BLaER1 treated with 17β-estradiol and CSF1 and Interleukin-3, amounts not matched to agents 10 nM and 100 nM (cell line): ENCODE measurements at regions not wholly inside any gene's neighbourhood (a gene's known extent, or its start where the extent isn't known, plus 50 kb on each side); places are given as distances from the start of the nearest gene placed in this dataset.
A peak's percentile ranks its signal among the peaks of the same experiment; 100 is the strongest.
"Not testable (repeated sequence)": the region's sequence is repeated elsewhere in the genome, so short reads cannot be mapped to it uniquely, and the experiment has no call there.

Experiments used
- H3K27ac ChIP-seq, 11 experiments: shearing (Covaris generic); formaldehyde crosslinking; 2 replicates each; pipeline ENCODE4 v1.8.1; 2022
- H3K27me3 ChIP-seq, 11 experiments: shearing (Covaris generic); formaldehyde crosslinking; 2 replicates each; pipeline ENCODE4 v1.8.1; 2022
- H3K36me3 ChIP-seq, 11 experiments: shearing (Covaris generic); formaldehyde crosslinking; 2 replicates each; pipeline ENCODE4 v1.8.1; 2022
- H3K4me1 ChIP-seq, 10 experiments: shearing (Covaris generic); formaldehyde crosslinking; 2 replicates each; pipeline ENCODE4 v1.8.1; 2022
- H3K4me2 ChIP-seq, 11 experiments: shearing (Covaris generic); formaldehyde crosslinking; 2 replicates each; pipeline ENCODE4 v1.8.1; 2022
- H3K4me3 ChIP-seq, 10 experiments: shearing (Covaris generic); formaldehyde crosslinking; 2 replicates each; pipeline ENCODE4 v1.8.1; 2022
- H3K9ac ChIP-seq, 11 experiments: shearing (Covaris generic); formaldehyde crosslinking; 2 replicates each; pipeline ENCODE4 v1.8.1; 2022
- H3K9me3 ChIP-seq, 11 experiments: shearing (Covaris generic); formaldehyde crosslinking; replicated peaks in 1 of 11; 2 replicates each; pipeline ENCODE4 v1.8.1; 2022
- H4K20me1 ChIP-seq, 11 experiments: shearing (Covaris generic); formaldehyde crosslinking; 2 replicates each; pipeline ENCODE4 v1.8.1; 2022
- Cebpa-rat ChIP-seq, 11 experiments: shearing (Covaris generic); IDR thresholded peaks; 2 replicates each; pipeline ENCODE4 v1.8.1; 2022

GRCh38 chr15:77909182-77909940, 168.2 kb downstream of the TBC1D2B start:
- Histone ChIP-seq H4K20me1 (peaks cover 0 to 4% (median 0%) of the 10 kb centered on the region in 11 experiments; a peak in 1 of 22 replicates), H3K4me2 (no peak overlapping the region; a peak in 1 of 22 replicates), H3K4me1 (peaks cover 6 to 22% (median 12%) of the 10 kb centered on the region in 10 experiments; a peak in 17 of 20 replicates), H3K9me3 (no peaks in the 10 kb centered on the region), H3K36me3 (no peaks in the 10 kb centered on the region), H3K27ac (no peak overlapping the region), H3K27me3 (no peaks in the 10 kb centered on the region), H3K9ac (no peak overlapping the region), H3K4me3 (no peak overlapping the region)
- TF ChIP-seq Cebpa-rat (IDR thresholded peaks at IDR 0.05): no peak

DNA sequence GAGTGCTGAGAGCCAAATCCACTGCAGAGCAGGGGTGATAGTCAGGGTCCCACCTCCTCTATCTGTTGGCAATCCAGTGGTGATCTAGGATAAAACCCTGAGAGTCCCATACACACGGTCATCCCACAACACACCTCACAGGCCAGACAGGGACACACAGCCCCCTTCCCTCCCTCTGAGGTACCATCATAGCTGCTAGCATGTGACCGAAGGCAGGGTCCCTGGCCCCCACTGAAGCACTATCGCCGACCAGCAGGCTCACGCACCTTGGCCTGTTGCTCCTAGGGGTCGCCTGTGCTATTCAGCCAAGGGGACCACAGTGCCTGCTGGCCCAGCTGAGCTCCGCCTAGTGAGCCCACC, 168.8 kb downstream of the TBC1D2B start:
- not testable (repeated sequence) for H3K4me3 ChIP-seq, H4K20me1 ChIP-seq, H3K9ac ChIP-seq, H3K9me3 ChIP-seq, H3K27ac ChIP-seq, H3K27me3 ChIP-seq, H3K36me3 ChIP-seq
- peak overlapping the region; percentile 11 to 55 (median 22); a peak in 12 of 22 replicates for H3K4me2 ChIP-seq
- peaks cover 6 to 22% (median 12%) of the 10 kb centered on the region in 10 experiments; a peak in 17 of 20 replicates for H3K4me1 ChIP-seq

GRCh38 chr15:77907824-77908751, 169.4 kb downstream of the TBC1D2B start:
- H3K9ac ChIP-seq: no peak overlapping the region
- H3K27ac ChIP-seq: no peak overlapping the region
- no peak for TF ChIP-seq Cebpa-rat (IDR thresholded peaks at IDR 0.05)
- H3K36me3 ChIP-seq: no peaks in the 10 kb centered on the region
- H3K4me1 ChIP-seq: peaks cover 6 to 22% (median 12%) of the 10 kb centered on the region in 10 experiments; a peak in 17 of 20 replicates
- no peaks in the 10 kb centered on the region for H3K27me3 ChIP-seq
- H3K4me3 ChIP-seq: no peak overlapping the region
- peaks cover 0 to 4% (median 0%) of the 10 kb centered on the region in 11 experiments; a peak in 1 of 22 replicates for H4K20me1 ChIP-seq
- peak overlapping the region; percentile 11 to 55 (median 22); a peak in 12 of 22 replicates for H3K4me2 ChIP-seq
- no peaks in the 10 kb centered on the region for H3K9me3 ChIP-seq

DNA sequence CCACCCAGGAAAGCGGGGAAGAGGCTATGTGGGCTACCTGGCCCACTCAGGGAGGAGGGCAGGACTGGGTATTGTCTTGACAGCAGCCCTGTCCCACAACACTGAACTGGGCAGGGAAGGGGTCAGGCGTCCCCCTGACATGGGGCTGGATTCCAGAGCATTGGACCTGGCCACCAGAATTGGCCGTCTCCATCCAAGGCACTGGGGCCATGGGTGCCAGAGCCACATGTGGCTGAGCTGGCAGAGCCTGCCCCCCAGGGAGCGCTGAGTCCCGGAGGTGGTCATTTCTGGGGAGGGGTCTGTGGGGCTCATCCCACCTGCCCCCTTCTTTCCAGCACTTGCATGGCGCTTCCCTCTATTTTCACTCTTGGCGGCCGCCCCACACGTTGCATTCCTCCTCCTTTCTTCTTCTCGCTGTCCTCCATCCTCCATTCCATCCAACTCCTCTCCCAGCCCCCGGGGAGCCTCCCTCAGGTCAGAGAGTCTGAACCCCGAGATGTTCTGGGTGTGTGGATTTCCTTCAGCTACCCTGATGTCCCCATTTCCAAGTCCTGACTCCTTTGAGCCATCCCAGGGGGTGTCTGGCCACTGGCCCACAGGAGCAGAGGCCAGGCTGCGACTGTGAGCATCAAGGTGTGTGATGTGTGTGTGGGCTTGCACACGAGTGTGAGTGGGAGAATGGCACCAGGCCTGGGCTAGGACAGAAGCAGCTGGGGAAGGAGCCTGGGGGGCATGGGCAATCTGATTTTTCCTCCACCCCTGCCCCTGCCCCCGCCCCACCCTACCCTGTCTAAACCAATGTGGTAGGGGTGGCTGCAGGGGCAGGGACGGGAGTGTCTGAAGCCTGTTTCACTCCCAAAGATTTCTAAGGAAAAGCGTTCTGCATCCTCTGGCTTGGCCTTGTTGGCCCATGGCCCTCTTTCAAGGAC, 171.2 kb downstream of the TBC1D2B start:
- not testable (repeated sequence) for H3K9me3 ChIP-seq, H3K27me3 ChIP-seq, H3K4me3 ChIP-seq, H3K36me3 ChIP-seq, H3K9ac ChIP-seq, H4K20me1 ChIP-seq, H3K27ac ChIP-seq, H3K4me2 ChIP-seq
- peaks cover 6 to 26% (median 14%) of the 10 kb centered on the region in 10 experiments; a peak in 17 of 20 replicates for H3K4me1 ChIP-seq

GRCh38 chr15:77905301-77905920, 172.1 kb downstream of the TBC1D2B start:
- no peak overlapping the region; a peak in 1 of 22 replicates for H3K9ac ChIP-seq
- peaks cover 6 to 35% (median 14%) of the 10 kb centered on the region in 10 experiments; a peak in 17 of 20 replicates for H3K4me1 ChIP-seq
- H3K9me3 ChIP-seq: no peaks in the 10 kb centered on the region
- H3K27ac ChIP-seq: no peak overlapping the region
- peaks cover 0 to 5% (median 0%) of the 10 kb centered on the region in 11 experiments; a peak in 1 of 22 replicates for H4K20me1 ChIP-seq
- H3K4me3 ChIP-seq: no peak overlapping the region
- H3K36me3 ChIP-seq: no peaks in the 10 kb centered on the region
- H3K4me2 ChIP-seq: no peak overlapping the region
- no peak for TF ChIP-seq Cebpa-rat (IDR thresholded peaks at IDR 0.05)
- H3K27me3 ChIP-seq: no peaks in the 10 kb centered on the region

DNA sequence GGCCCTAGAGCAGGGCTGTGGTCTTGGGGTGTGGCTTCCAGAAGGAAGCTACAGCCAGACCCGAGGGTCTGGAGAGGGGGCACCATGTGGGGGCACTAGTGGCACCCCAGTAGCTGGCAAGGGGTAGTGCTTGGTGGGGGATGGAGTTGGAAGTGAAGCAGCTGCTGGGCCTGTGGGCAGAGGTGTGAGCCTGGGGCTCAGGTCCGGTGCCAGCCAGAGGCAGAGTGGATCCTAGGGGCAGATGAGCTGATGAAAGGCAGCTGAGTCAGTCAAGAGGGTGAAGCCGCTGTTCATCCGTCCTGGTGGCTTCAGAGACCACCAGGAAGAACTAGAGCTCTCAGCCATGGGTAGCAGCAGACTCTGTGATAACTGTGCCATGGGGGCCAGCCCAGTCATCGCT, 172.6 kb downstream of the TBC1D2B start:
- no peak for TF ChIP-seq Cebpa-rat (IDR thresholded peaks at IDR 0.05)

GRCh38 chr15:77904436-77904821, 173.1 kb downstream of the TBC1D2B start:
- peaks cover 5 to 26% (median 11%) of the 10 kb centered on the region in 10 experiments; a peak in 17 of 20 replicates for H3K4me1 ChIP-seq
- H3K27me3 ChIP-seq: no peaks in the 10 kb centered on the region
- H3K4me3 ChIP-seq: no peak overlapping the region
- H3K27ac ChIP-seq: 0 out of 22 replicates have a peak overlapping the region, but pooled peaks of 1 of the 11 experiments have one; percentile 4
- no peak overlapping the region for H3K4me2 ChIP-seq
- 0 out of 22 replicates have a peak overlapping the region, but pooled peaks of 1 of the 11 experiments have one; percentile 8 for H3K9ac ChIP-seq
- H3K9me3 ChIP-seq: no peaks in the 10 kb centered on the region
- TF ChIP-seq Cebpa-rat (IDR thresholded peaks at IDR 0.05): no peak
- H3K36me3 ChIP-seq: no peaks in the 10 kb centered on the region
- H4K20me1 ChIP-seq: peaks cover 0 to 5% (median 0%) of the 10 kb centered on the region in 11 experiments; a peak in 1 of 22 replicates

More for the DNA sequence above, 172.6 kb downstream of the TBC1D2B start:
- Histone ChIP-seq H3K27me3 (no peaks in the 10 kb centered on the region), H3K9me3 (no peaks in the 10 kb centered on the region), H3K4me1 (peaks cover 5 to 31% (median 12%) of the 10 kb centered on the region in 10 experiments; a peak in 17 of 20 replicates), H3K27ac (0 out of 22 replicates have a peak overlapping the region, but pooled peaks of 1 of the 11 experiments have one; percentile 4), H3K4me3 (no peak overlapping the region), H3K36me3 (no peaks in the 10 kb centered on the region), H4K20me1 (peaks cover 0 to 5% (median 0%) of the 10 kb centered on the region in 11 experiments; a peak in 1 of 22 replicates), H3K9ac (peak overlapping the region in 1 of 11 experiments; percentile 8; a peak in 1 of 22 replicates), H3K4me2 (no peak overlapping the region; a peak in 1 of 22 replicates)

GRCh38 chr15:77903761-77904435, 173.6 kb downstream of the TBC1D2B start:
- not testable (repeated sequence) for H3K27me3 ChIP-seq, H3K36me3 ChIP-seq, H3K9me3 ChIP-seq, H3K27ac ChIP-seq, H3K4me2 ChIP-seq, H3K4me3 ChIP-seq, H3K9ac ChIP-seq, H4K20me1 ChIP-seq
- peaks cover 5 to 26% (median 9%) of the 10 kb centered on the region in 10 experiments; a peak in 17 of 20 replicates for H3K4me1 ChIP-seq

DNA sequence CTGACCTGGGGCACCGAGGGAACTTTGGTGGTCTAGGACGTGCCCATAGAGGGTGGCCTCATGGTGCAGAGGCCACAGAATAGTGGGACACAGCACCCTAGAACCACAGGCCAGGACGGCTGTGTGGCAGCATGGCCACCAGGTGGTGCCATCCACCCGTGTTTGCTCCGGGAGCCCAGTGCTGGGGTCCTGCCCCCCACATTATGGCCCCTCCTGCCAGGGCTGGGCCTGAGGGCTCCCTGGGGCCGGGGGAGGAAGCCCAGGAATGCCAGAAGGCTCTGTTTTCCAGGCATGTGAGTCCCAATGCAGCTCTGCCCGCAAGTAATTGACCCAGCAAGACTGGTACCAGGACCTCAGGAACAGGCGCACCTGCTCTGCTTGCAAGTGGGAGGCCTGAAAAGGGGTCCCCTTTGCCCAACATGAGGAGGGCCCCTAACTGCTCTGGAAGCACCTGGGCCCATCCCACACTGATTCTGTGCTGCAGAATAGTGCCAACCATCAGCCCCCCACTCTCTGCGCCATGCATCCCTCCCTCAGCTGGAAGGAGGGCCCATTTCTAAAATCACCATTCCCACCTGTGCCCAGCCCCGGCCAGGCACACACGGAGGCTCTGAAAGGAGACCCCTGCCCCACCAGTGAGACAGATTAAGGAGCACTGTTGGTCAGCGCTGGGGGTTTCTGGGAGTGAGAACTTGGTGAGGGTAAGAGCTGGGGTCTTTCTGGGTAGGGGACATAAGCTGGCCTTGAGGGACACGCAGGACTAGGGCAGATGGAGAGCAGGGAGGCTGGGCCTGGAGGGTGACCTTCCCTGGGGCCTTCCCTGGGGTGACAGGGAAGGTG, 174.4 kb downstream of the TBC1D2B start:
- H4K20me1 ChIP-seq, H3K4me3 ChIP-seq, H3K27me3 ChIP-seq, H3K27ac ChIP-seq, H3K9ac ChIP-seq, H3K4me2 ChIP-seq, H3K9me3 ChIP-seq, H3K36me3 ChIP-seq: not testable (repeated sequence)
- peaks cover 0 to 20% (median 1%) of the 10 kb centered on the region in 10 experiments; a peak in 9 of 20 replicates for H3K4me1 ChIP-seq
